D721Med (cell line): ENCODE measurements at regions not wholly inside any gene's neighbourhood (a gene's known extent, or its start where the extent isn't known, plus 50 kb on each side); places are given as distances from the start of the nearest gene placed in this dataset.
"Not testable (repeated sequence)": the region's sequence is repeated elsewhere in the genome, so short reads cannot be mapped to it uniquely, and the experiment has no call there.

ENCODE experiments used
- DNase-seq: peaks from one replicate; pipeline ENCODE4 v3.0.0; 2011; ENCODE audit warnings: low spot score; ENCODE audit not compliant: insufficient read length
- FAIRE-seq: peaks from 2 replicates; lab custom pipeline; 2011; peaks lifted over from hg19 to GRCh38; lab: Jason Lieb, UNC
- TF ChIP-seq, protein P1 (sequence below): IDR thresholded peaks from 2 replicates; pipeline ENCODE4 v1.5.1; 2012; ENCODE audit warnings: mild to moderate bottlenecking, control low read depth; ENCODE audit not compliant: insufficient read depth; ENCODE audit errors: missing control alignments

- TF ChIP-seq, protein P1, sequence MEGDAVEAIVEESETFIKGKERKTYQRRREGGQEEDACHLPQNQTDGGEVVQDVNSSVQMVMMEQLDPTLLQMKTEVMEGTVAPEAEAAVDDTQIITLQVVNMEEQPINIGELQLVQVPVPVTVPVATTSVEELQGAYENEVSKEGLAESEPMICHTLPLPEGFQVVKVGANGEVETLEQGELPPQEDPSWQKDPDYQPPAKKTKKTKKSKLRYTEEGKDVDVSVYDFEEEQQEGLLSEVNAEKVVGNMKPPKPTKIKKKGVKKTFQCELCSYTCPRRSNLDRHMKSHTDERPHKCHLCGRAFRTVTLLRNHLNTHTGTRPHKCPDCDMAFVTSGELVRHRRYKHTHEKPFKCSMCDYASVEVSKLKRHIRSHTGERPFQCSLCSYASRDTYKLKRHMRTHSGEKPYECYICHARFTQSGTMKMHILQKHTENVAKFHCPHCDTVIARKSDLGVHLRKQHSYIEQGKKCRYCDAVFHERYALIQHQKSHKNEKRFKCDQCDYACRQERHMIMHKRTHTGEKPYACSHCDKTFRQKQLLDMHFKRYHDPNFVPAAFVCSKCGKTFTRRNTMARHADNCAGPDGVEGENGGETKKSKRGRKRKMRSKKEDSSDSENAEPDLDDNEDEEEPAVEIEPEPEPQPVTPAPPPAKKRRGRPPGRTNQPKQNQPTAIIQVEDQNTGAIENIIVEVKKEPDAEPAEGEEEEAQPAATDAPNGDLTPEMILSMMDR: no peak
- FAIRE-seq: no peak
- no peak for DNase-seq
Measured at GRCh38 chr5:125439243-125439642, 692.8 kb upstream of the ZNF608 start.

DNA sequence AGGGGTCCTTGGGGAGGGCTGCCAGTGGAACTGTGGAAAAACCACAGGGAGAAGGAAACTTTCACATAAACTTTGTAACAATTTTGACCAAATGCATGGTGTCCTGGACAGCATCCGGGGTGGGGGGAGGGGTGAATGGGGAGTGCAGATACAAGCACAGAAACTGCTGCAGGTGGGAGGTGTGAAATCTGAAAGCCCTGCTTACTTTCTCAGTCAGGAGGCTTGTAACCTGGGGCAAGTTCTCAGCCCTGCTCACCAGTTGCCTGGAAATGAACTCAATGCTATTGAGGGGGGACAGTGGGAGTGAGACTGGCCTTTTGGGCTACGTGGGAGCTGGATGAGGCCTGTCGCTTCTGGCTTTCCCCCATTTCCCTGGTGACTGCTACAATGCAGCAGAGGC, 694.5 kb upstream of the ZNF608 start:
- FAIRE-seq: no peak
- no peak for DNase-seq
- TF ChIP-seq, protein P1: no peak

GRCh38 chr5:125446986-125447385, 700.5 kb upstream of the ZNF608 start:
- FAIRE-seq (no peak), DNase-seq (no peak)
- TF ChIP-seq, protein P1: no peak

DNA sequence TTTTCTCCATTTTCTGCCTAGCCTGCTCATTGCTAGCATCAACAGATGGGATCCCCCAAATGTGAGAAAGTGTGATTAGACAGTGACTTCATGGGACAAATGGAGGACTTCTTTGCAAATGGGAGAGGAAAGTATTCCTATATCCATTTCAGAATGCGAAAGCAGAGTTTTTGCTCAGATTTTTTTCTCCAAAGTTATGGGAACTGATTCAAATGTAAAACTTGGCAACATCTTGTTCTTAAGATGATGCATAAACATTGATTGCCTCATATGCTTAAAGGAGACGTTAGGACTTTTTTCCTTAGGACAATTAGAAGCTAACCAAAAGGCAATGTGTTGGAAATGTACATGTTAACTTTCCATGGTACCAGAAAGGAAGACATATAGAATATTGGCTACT, 704.3 kb upstream of the ZNF608 start:
- TF ChIP-seq, protein P1: no peak
- FAIRE-seq: no peak
- no peak for DNase-seq

- no peak for FAIRE-seq
- DNase-seq: no peak
- TF ChIP-seq, protein P1: no peak
Measured at GRCh38 chr5:125451622-125452021, 705.2 kb upstream of the ZNF608 start.

- peak; percentile 25 for FAIRE-seq
- TF ChIP-seq, protein P1: no peak
- no peak for DNase-seq
Measured at GRCh38 chr5:125452991-125453390, 706.6 kb upstream of the ZNF608 start.

- no peak for DNase-seq
- TF ChIP-seq, protein P1: no peak
- FAIRE-seq: no peak
Measured at GRCh38 chr5:125455041-125455440, 708.6 kb upstream of the ZNF608 start.

DNA sequence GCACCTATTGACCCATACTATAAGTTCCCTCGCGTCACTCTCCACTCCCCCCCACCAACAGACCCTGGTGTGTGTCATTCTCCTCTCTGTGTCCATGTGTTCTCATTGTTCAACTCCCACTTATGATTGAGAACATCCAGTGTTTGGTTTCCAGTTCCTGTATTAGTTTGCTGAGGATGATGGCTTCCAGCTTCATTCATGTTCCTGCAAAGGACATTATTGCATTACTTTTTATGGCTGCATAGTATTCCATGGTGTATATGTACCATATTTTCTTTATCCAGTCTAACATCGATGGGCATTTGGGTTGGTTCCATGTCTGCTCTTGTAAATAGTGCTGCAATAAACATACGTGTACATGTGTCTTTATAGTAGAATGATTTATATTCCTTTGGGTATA, 709.6 kb upstream of the ZNF608 start:
- FAIRE-seq: not testable (repeated sequence)

More for the DNA sequence above, 709.6 kb upstream of the ZNF608 start:
- DNase-seq: not testable (repeated sequence)
